ENCODE measurements at regions not wholly inside any gene's neighbourhood (a gene's known extent, or its start where the extent isn't known, plus 50 kb on each side); places are given as distances from the start of the nearest gene placed in this dataset.

DNA sequence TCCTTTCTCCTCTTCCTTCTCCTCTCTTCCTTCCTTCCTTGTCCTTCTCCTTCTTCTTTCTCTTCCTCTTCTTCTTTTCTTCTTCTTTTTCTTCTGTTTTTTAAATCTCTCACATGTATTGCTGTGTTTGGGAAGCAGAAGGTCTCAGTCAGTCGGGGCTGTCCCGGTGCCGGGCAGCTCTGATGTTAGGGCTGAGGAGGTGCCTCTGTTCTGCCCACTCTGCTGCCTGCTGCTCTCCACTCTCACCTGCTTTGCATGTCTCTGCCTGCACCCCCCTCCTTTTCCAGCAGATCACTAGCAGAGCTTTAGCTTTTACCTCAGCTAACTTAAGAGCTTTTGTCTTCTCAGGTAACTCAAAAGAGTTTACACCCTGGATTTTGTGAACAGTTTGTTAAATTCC lies 276.6 kb downstream of the CHRM3 start:
- TF ChIP-seq, protein P1, sequence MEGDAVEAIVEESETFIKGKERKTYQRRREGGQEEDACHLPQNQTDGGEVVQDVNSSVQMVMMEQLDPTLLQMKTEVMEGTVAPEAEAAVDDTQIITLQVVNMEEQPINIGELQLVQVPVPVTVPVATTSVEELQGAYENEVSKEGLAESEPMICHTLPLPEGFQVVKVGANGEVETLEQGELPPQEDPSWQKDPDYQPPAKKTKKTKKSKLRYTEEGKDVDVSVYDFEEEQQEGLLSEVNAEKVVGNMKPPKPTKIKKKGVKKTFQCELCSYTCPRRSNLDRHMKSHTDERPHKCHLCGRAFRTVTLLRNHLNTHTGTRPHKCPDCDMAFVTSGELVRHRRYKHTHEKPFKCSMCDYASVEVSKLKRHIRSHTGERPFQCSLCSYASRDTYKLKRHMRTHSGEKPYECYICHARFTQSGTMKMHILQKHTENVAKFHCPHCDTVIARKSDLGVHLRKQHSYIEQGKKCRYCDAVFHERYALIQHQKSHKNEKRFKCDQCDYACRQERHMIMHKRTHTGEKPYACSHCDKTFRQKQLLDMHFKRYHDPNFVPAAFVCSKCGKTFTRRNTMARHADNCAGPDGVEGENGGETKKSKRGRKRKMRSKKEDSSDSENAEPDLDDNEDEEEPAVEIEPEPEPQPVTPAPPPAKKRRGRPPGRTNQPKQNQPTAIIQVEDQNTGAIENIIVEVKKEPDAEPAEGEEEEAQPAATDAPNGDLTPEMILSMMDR (IDR thresholded peaks at IDR 0.05; ENCODE audit: unreplicated experiment), result no peak
- CTCF ChIA-PET, result no interaction called here
- Mint-ChIP-seq H3K36me3 (ENCODE audit: insufficient read depth, unreplicated experiment) (no peaks in the 10 kb centered on the region), H3K9me3 (ENCODE audit: low read depth, unreplicated experiment) (peaks cover 4% of the 10 kb centered on the region), H3K4me1 (ENCODE audit: low read depth, unreplicated experiment) (peaks cover 9% of the 10 kb centered on the region), H3K4me3 (ENCODE audit: low read depth, unreplicated experiment) (no peak overlapping the region), H3K27me3 (ENCODE audit: unreplicated experiment) (no peaks in the 10 kb centered on the region), H3K27ac (ENCODE audit: unreplicated experiment) (no peak overlapping the region)
- no peak for DNase-seq
- intact Hi-C loops (cut with micrococcal nuclease; ENCODE audit: unreplicated experiment), result no loop called here
- no TSS peak for BruUV-seq (replicated peaks)

DNA sequence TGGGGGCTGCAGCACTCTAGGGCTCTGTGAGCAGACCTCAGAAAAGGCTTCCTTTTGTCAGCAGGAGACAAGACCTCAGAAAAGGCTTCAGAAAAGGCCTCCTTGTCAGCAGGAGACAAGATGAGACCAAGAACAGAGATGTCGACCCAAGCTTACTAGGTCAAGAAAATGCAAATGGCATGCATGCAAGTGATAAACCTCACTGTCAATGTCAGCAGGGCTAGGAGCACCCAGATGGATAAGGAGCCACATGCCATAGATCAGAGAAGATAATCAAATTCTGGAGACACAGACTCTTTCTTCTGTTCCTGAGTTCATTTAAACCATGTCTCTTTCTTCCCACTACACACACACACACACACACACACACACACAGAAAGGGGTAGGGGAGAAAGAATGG lies 285.9 kb downstream of the CHRM3 start:
- Mint-ChIP-seq H3K36me3 (ENCODE audit: insufficient read depth, unreplicated experiment) (no peaks in the 10 kb centered on the region), H3K27me3 (ENCODE audit: unreplicated experiment) (no peaks in the 10 kb centered on the region), H3K4me3 (ENCODE audit: low read depth, unreplicated experiment) (no peak overlapping the region), H3K4me1 (ENCODE audit: low read depth, unreplicated experiment) (no peaks in the 10 kb centered on the region), H3K9me3 (ENCODE audit: low read depth, unreplicated experiment) (no peaks in the 10 kb centered on the region), H3K27ac (ENCODE audit: unreplicated experiment) (no peak overlapping the region)
- CTCF ChIA-PET, result no interaction called here
- no peak for DNase-seq
- TF ChIP-seq, protein P1 (IDR thresholded peaks at IDR 0.05; ENCODE audit: unreplicated experiment), result no peak
- no TSS peak for BruUV-seq (replicated peaks)
- intact Hi-C loops (cut with micrococcal nuclease; ENCODE audit: unreplicated experiment), result no loop called here

DNA sequence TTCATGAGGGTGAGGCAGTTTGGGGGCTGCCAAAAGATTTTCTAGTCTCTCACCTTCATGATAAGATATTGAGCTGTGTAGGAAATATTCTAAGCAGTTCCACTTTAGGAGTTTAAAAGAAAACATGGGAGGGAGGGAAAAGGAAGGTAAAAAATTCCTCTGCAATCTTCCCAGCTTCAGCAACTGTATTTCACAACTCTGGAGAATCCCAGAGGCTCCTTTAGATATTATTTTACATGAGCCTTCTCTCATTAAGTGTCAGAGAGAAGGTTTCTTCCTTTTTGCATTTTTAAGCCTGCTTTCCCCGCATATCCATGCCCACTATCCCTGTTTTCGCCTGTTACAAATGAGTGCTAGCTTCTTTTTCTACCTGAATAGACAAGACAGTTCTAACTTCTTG lies 289.4 kb downstream of the CHRM3 start:
- intact Hi-C loops (cut with micrococcal nuclease; ENCODE audit: unreplicated experiment), result no loop called here
- Mint-ChIP-seq H3K27me3 (ENCODE audit: unreplicated experiment) (no peaks in the 10 kb centered on the region), H3K4me1 (ENCODE audit: low read depth, unreplicated experiment) (no peaks in the 10 kb centered on the region), H3K36me3 (ENCODE audit: insufficient read depth, unreplicated experiment) (no peaks in the 10 kb centered on the region), H3K4me3 (ENCODE audit: low read depth, unreplicated experiment) (no peak overlapping the region), H3K27ac (ENCODE audit: unreplicated experiment) (no peak overlapping the region), H3K9me3 (ENCODE audit: low read depth, unreplicated experiment) (peaks cover 4% of the 10 kb centered on the region)
- TF ChIP-seq, protein P1 (IDR thresholded peaks at IDR 0.05; ENCODE audit: unreplicated experiment), result no peak
- no peak for DNase-seq
- BruUV-seq (replicated peaks), result no TSS peak
- CTCF ChIA-PET, result no interaction called here

DNA sequence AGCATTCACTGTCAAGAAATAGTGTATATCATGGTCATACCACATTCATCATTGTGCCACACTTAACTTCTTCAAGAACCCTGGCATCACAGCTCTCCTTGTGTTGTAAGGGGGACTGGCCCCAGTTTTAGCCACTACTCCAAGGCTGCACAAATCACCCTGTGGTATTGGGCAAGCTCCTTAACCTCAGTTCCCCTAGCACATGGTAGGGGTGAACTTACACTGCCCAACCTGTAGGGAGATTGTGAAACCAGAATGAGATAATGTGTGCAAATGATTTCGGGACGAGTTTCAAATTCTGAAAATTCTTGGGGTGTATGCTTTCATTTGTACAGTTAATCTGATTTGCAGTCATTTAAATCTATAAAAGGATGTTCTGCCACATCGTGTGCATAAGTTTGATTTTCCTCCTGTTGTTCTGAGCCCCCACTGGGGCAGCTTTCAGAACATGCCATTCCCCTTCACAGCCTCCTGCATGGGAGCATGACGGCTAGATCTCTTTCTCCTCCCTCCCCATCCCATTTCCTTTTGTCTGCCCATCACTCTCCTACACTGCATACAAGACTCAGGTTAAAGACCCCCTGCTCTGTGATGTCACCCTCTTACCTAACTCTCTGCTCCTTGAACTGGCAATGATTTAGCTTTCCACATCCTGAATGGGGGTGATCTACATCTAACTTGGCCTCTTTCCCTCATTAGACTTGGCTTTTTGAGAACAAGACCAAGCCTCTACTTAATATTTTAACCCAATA lies 290.3 kb downstream of the CHRM3 start:
- H3K36me3 Mint-ChIP-seq (ENCODE audit: insufficient read depth, unreplicated experiment), result no peaks in the 10 kb centered on the region
- H3K27me3 Mint-ChIP-seq (ENCODE audit: unreplicated experiment), result no peaks in the 10 kb centered on the region
- intact Hi-C loops (cut with micrococcal nuclease; ENCODE audit: unreplicated experiment), result no loop called here
- H3K4me1 Mint-ChIP-seq (ENCODE audit: low read depth, unreplicated experiment), result no peaks in the 10 kb centered on the region
- H3K27ac Mint-ChIP-seq (ENCODE audit: unreplicated experiment), result no peak overlapping the region
- peaks cover 4% of the 10 kb centered on the region for H3K9me3 Mint-ChIP-seq (ENCODE audit: low read depth, unreplicated experiment)
- no TSS peak for BruUV-seq (replicated peaks)
- H3K4me3 Mint-ChIP-seq (ENCODE audit: low read depth, unreplicated experiment), result no peak overlapping the region
- DNase-seq, result no peak
- CTCF ChIA-PET, result interaction anchor here (1.1 kb wide), 1 partner anchor 10 kb away, joined by 3 read pairs; no protein-coding TSS in a partner anchor
- TF ChIP-seq, protein P1 (IDR thresholded peaks at IDR 0.05; ENCODE audit: unreplicated experiment), result no peak
